Muscle layer of duodenum (tissue), 2 donors: ENCODE measurements at regions not wholly inside any gene's neighbourhood (a gene's known extent, or its start where the extent isn't known, plus 50 kb on each side); places are given as distances from the start of the nearest gene placed in this dataset.
A peak's percentile ranks its signal among the peaks of the same experiment; 100 is the strongest.
"Not testable (repeated sequence)": the region's sequence is repeated elsewhere in the genome, so short reads cannot be mapped to it uniquely, and the experiment has no call there.

ENCODE experiments used
- H3K27ac ChIP-seq: one replicate; pipeline ENCODE4 v1.7.0; 2013; ENCODE audit warnings: mild to moderate bottlenecking, low read length
- H3K27me3 ChIP-seq: one replicate; pipeline ENCODE4 v1.7.0; 2013; ENCODE audit warnings: low read depth, mild to moderate bottlenecking, control low read depth, low read length
- H3K36me3 ChIP-seq, 2 donors: one replicate each; pipeline ENCODE4 v1.7.0; 2013; ENCODE audit warnings: low read length in 2 of 2, control low read depth in 1 of 2, mild to moderate bottlenecking in 1 of 2; ENCODE audit not compliant: insufficient read depth in 2 of 2, control insufficient read depth in 1 of 2
- H3K4me1 ChIP-seq, 2 donors: one replicate each; pipeline ENCODE4 v1.7.0; 2013; ENCODE audit warnings: low read length in 2 of 2, mild to moderate bottlenecking in 2 of 2, control low read depth in 1 of 2, moderate library complexity in 1 of 2; ENCODE audit not compliant: insufficient read depth in 2 of 2, control insufficient read depth in 1 of 2
- H3K4me3 ChIP-seq, 2 donors: one replicate each; pipeline ENCODE4 v1.7.0; 2013; ENCODE audit warnings: low read length in 2 of 2, low read depth in 1 of 2, mild to moderate bottlenecking in 1 of 2
- H3K9me3 ChIP-seq, 2 donors: one replicate each; pipeline ENCODE4 v1.7.0; 2013; ENCODE audit warnings: low read length in 2 of 2, control low read depth in 1 of 2, mild to moderate bottlenecking in 1 of 2; ENCODE audit not compliant: control insufficient read depth in 1 of 2
- donor health status: healthy.

DNA sequence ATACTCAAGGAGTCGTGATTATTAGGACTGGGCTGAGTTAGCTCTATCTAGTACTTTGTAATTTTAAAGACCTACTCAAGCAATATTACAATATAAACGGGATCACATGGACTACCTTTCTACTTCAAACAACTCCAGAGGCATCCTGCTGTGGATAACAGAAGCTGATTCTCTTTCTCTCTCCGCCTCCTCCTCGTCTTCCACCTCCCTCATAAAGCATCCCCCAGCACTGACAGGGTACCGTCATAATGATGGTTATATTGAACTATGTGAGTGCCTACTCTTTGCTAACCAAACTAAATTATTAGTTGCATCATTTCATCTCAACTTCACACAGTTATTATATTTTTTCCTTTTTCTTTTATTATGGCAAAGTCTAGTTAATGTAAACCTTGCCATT is 165.4 kb upstream of the FOXF1 start:
- Histone ChIP-seq H3K9me3 (no peaks in the 10 kb centered on the region), H3K27ac (peak overlapping the region; percentile 89), H3K4me3 (no peak overlapping the region), H3K36me3 (no peaks in the 10 kb centered on the region), H3K4me1 (peaks cover 10 to 11% of the 10 kb centered on the region in 2 donors), H3K27me3 (no peaks in the 10 kb centered on the region)

DNA sequence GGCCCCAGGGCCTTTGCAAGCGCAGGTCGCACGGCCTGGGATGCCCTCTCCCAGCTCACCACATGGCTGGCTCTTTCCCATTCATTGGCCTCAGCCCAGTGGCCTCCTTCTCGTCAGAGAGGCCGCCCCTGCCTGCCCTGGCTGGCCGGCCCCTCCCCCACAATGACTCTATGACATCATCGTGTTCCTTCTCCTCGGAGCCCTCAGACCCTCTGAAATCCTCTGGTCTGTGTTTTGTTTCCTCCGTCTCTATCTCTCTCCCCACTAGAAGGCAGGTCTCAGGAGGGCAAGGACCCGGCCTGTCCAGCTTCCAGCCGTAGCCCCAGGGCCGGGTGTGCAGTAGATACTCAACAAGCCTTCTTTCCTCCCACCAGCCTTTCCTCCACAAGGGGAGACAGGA is 164.8 kb upstream of the FOXF1 start:
- H3K4me1 ChIP-seq: peaks cover 10 to 11% of the 10 kb centered on the region in 2 donors
- H3K9me3 ChIP-seq: no peaks in the 10 kb centered on the region
- no peak overlapping the region for H3K27ac ChIP-seq
- no peaks in the 10 kb centered on the region for H3K27me3 ChIP-seq
- H3K4me3 ChIP-seq: no peak overlapping the region
- no peaks in the 10 kb centered on the region for H3K36me3 ChIP-seq

DNA sequence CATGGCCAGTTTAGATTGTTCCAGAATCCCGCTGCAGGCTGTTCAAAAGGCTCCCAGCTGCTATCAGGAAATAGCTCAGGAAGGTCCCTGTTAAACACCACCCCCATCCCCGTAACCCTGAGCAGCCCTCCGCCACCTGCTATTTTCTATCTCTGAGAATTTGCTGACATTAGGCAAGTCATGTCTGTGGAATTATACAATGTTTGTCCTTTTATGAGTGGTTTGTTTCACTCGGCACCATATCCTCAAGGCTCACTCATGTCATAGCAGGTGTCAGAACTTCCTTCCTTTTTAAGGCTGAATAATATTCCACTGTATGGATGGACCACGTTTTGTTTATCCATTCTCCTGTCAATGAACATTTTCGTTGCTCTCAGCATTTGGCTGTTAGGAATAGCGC is 164.3 kb upstream of the FOXF1 start:
- no peaks in the 10 kb centered on the region for H3K9me3 ChIP-seq
- no peaks in the 10 kb centered on the region for H3K36me3 ChIP-seq
- H3K4me1 ChIP-seq: peaks cover 10 to 11% of the 10 kb centered on the region in 2 donors
- H3K27me3 ChIP-seq: no peaks in the 10 kb centered on the region
- no peak overlapping the region for H3K27ac ChIP-seq
- no peak overlapping the region for H3K4me3 ChIP-seq

- H3K27ac ChIP-seq: no peak overlapping the region
- H3K9me3 ChIP-seq: no peaks in the 10 kb centered on the region
- H3K4me1 ChIP-seq: peaks cover 10 to 11% of the 10 kb centered on the region in 2 donors
- H3K27me3 ChIP-seq: no peaks in the 10 kb centered on the region
- no peak overlapping the region for H3K4me3 ChIP-seq
- no peaks in the 10 kb centered on the region for H3K36me3 ChIP-seq
Observed at GRCh38 chr16:86347090-86347489, 163.2 kb upstream of the FOXF1 start.

GRCh38 chr16:86347916-86348555 is 162.3 kb upstream of the FOXF1 start:
- no peaks in the 10 kb centered on the region for H3K36me3 ChIP-seq
- H3K4me3 ChIP-seq: no peak overlapping the region
- H3K27me3 ChIP-seq: no peaks in the 10 kb centered on the region
- no peak overlapping the region for H3K27ac ChIP-seq
- peaks cover 10 to 11% of the 10 kb centered on the region in 2 donors for H3K4me1 ChIP-seq
- no peaks in the 10 kb centered on the region for H3K9me3 ChIP-seq

- Histone ChIP-seq H3K4me3 (no peak overlapping the region), H3K4me1 (peaks cover 2 to 3% of the 10 kb centered on the region in 2 donors), H3K27ac (no peak overlapping the region), H3K9me3 (no peaks in the 10 kb centered on the region), H3K27me3 (no peaks in the 10 kb centered on the region), H3K36me3 (no peaks in the 10 kb centered on the region)
Observed at GRCh38 chr16:86349338-86349900, 160.9 kb upstream of the FOXF1 start.

DNA sequence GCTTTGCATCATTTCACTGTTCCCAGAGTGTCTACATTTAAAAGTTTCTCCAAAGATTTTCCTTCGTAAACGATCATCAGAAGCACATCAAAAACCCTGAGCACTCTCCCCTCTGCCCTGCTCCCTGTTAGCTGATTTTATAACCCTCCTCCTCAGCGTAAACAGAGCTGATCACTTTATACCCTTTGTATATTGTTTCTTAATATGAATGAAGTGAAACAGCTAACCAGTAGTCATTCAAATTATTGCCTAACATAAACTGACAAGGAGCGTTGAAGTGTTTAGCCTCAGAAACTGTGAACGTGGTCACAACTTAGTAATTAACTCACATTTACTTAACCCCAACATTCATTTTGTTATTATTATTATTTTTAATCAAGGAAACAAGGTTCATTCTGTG is 160.0 kb upstream of the FOXF1 start:
- H3K27me3 ChIP-seq: no peaks in the 10 kb centered on the region
- no peak overlapping the region for H3K4me3 ChIP-seq
- no peaks in the 10 kb centered on the region for H3K36me3 ChIP-seq
- H3K4me1 ChIP-seq: no peaks in the 10 kb centered on the region
- no peak overlapping the region for H3K27ac ChIP-seq
- H3K9me3 ChIP-seq: no peaks in the 10 kb centered on the region

DNA sequence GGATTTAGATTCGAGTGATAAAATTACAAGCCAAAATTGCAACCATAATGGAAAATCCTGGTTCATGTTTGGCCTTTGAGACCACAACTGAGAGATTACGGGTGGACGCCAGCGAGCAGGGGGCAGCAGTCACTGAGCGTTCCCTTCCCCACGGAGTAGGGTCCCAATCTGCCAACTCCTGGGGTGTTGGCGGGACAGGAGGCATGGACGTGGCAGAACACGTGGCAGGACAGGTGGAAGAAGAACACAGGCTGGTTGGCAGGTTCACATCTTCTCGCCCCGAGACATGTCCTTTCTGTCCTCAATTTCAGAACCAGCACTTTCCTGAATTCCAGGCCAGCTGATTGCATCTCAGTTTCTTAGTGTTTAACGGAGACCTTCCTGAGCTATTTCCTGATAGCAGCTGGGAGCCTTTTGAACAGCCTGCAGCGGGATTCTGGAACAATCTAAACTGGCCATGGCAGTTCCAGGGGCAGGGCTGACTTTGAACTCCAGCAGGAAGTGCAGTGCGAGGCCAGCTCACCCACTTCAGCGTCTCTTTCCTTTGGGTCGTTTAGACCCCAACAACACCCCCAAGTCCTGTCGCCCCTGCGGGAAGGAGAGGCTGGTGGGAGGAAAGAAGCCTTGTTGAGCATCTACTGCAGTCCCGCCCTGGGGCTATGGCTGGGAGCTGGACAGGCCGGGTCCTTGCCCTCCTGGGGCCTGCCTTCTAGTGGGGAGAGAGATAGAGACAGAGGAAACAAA is 159.1 kb upstream of the FOXF1 start:
- H3K27ac ChIP-seq: no peak overlapping the region
- H3K4me1 ChIP-seq: no peaks in the 10 kb centered on the region
- no peaks in the 10 kb centered on the region for H3K27me3 ChIP-seq
- no peak overlapping the region for H3K4me3 ChIP-seq
- no peaks in the 10 kb centered on the region for H3K36me3 ChIP-seq
- H3K9me3 ChIP-seq: peaks cover 0 to 5% of the 10 kb centered on the region in 2 donors

DNA sequence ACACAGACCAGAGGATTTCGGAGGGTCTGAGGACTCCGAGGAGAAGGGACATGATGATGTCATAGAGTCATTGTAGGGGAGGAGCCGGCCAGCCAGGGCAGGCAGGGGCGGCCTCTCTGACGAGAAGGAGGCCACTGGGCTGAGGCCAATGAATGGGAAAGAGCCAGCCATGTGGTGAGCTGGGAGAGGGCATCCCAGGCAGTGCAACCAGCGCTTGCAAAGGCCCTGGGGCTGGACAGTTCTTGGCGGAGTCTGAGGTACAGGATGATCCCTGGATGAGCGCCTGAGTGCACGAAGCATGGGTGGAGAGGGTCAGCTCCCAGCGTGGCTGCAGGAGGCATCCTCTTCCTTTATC is 158.6 kb upstream of the FOXF1 start:
- not testable (repeated sequence) for H3K36me3 ChIP-seq, H3K27me3 ChIP-seq, H3K27ac ChIP-seq, H3K9me3 ChIP-seq, H3K4me3 ChIP-seq, H3K4me1 ChIP-seq

DNA sequence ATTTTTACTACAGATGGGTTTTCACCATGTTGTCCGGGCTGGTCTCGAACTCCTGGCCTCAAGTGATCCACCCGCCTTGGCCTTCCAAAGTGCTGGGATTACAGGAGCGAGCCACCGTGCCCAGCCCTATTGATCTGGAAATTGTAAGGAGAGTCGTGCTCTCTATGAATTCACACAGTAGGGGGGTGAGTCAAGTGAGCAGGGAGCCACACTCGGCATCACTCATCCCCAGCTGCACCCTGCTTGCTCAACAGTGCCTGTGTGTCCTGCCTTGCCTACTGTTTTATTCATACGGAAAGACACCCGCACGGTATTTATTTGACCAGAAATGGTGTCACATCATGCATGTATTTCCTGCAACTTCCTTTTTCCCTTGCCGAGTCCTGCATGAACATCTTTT is 157.2 kb upstream of the FOXF1 start:
- H3K4me3 ChIP-seq: no peak overlapping the region
- peaks cover 0 to 5% of the 10 kb centered on the region in 2 donors for H3K9me3 ChIP-seq
- no peak overlapping the region for H3K27ac ChIP-seq
- no peaks in the 10 kb centered on the region for H3K4me1 ChIP-seq
- no peaks in the 10 kb centered on the region for H3K36me3 ChIP-seq
- no peaks in the 10 kb centered on the region for H3K27me3 ChIP-seq

DNA sequence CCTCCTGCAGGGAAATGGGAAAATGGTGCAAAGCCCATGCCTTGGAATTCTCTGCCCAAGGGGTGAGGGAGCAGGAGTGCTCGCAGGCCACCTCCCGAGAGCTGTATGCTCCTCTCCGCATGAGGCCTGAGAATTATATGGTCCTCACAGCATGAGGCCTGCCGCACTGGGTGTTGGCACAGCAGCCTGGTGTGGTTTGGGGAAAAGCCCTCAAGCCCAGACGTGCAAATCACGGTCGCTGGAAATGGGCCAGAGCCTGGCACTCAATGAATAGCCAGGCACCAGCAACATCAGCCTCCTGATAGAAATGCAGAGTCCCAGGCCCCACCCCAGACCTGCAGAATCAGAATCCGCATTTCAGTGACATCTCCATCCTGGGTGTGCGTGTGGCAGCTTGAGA is 156.4 kb upstream of the FOXF1 start:
- Histone ChIP-seq H3K4me3 (no peak overlapping the region), H3K9me3 (peaks cover 0 to 5% of the 10 kb centered on the region in 2 donors), H3K4me1 (no peaks in the 10 kb centered on the region), H3K27me3 (no peaks in the 10 kb centered on the region), H3K27ac (no peak overlapping the region), H3K36me3 (no peaks in the 10 kb centered on the region)
